ENCODE measurements at regions not wholly inside any gene's neighbourhood (a gene's known extent, or its start where the extent isn't known, plus 50 kb on each side); places are given as distances from the start of the nearest gene placed in this dataset.

DNA sequence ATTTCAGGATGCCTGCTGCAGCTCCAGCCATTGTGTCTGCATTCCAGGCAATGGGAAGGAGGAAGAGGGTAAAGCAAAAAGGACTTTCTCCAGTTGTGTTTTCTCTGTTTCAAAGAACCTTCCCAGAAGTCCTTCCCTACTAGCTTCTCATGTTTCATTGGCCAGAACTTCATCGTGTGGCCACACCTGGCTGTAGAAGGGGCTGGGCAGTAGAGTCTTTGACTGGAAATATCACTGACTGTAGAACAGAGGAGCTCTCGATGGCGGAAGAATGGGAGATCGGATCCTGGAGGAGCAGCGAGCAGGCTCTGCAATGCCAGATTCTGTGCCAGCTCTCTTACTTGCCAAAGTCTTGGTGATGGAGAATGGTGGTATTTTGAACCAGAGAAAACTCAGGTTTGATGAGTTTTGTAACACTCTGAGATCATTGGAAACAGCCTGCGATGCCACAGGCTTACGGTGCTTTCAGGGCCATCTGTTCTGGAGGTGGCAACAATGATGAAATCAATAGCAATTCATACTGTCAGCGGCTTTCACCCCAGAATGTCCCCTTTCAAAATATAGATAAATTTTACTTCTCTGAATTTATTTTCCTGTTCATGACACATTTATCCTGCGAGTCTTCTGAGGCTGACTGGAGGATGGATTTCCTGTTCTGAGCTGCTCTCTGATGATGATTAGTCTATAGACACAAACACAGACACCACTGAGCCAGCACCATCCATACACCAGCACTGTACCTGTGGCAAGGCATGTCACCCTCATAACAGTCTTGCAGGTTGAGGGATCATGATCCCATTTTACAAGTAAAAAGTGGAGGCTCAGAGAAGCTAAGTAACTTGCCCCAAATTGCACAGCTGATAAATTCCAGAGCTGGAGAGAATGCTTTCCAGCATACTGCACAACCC lies 204.2 kb downstream of the EMX2 start:
- TF ChIP-seq, protein P1, sequence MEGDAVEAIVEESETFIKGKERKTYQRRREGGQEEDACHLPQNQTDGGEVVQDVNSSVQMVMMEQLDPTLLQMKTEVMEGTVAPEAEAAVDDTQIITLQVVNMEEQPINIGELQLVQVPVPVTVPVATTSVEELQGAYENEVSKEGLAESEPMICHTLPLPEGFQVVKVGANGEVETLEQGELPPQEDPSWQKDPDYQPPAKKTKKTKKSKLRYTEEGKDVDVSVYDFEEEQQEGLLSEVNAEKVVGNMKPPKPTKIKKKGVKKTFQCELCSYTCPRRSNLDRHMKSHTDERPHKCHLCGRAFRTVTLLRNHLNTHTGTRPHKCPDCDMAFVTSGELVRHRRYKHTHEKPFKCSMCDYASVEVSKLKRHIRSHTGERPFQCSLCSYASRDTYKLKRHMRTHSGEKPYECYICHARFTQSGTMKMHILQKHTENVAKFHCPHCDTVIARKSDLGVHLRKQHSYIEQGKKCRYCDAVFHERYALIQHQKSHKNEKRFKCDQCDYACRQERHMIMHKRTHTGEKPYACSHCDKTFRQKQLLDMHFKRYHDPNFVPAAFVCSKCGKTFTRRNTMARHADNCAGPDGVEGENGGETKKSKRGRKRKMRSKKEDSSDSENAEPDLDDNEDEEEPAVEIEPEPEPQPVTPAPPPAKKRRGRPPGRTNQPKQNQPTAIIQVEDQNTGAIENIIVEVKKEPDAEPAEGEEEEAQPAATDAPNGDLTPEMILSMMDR (IDR thresholded peaks at IDR 0.05), result no peak
- no peak for TF ChIP-seq POLR2A (IDR thresholded peaks at IDR 0.05)
